ENCODE measurements at regions not wholly inside any gene's neighbourhood (a gene's known extent, or its start where the extent isn't known, plus 50 kb on each side); places are given as distances from the start of the nearest gene placed in this dataset.
"Not testable (repeated sequence)": the region's sequence is repeated elsewhere in the genome, so short reads cannot be mapped to it uniquely, and the experiment has no call there.

GRCh38 chr16:9014389-9014788 lies 50.7 kb upstream of the USP7 start:
- no peak for DNase-seq
- no peak overlapping the region for H3K4me3 Mint-ChIP-seq
- H3K9me3 Mint-ChIP-seq, result peaks cover 9% of the 10 kb centered on the region
- TF ChIP-seq CTCF (IDR thresholded peaks at IDR 0.05), result no peak
- H3K27ac Mint-ChIP-seq, result no peak overlapping the region
- H3K27me3 Mint-ChIP-seq (ENCODE audit: insufficient read depth), result peaks cover 4% of the 10 kb centered on the region; the same call in 1 of the 2 replicates
- peaks cover 9% of the 10 kb centered on the region for H3K4me1 Mint-ChIP-seq (ENCODE audit: low read depth)
- H3K36me3 Mint-ChIP-seq (ENCODE audit: low read depth), result peaks cover 6% of the 10 kb centered on the region

GRCh38 chr16:9015489-9015888 lies 51.8 kb upstream of the USP7 start:
- H3K27me3 Mint-ChIP-seq (ENCODE audit: insufficient read depth), result peaks cover 4% of the 10 kb centered on the region; the same call in 1 of the 2 replicates
- peaks cover 9% of the 10 kb centered on the region for H3K4me1 Mint-ChIP-seq (ENCODE audit: low read depth)
- H3K27ac Mint-ChIP-seq, result no peak overlapping the region
- H3K9me3 Mint-ChIP-seq, result peaks cover 9% of the 10 kb centered on the region
- no peak for DNase-seq
- peaks cover 6% of the 10 kb centered on the region for H3K36me3 Mint-ChIP-seq (ENCODE audit: low read depth)
- no peak overlapping the region for H3K4me3 Mint-ChIP-seq
- no peak for TF ChIP-seq CTCF (IDR thresholded peaks at IDR 0.05)

DNA sequence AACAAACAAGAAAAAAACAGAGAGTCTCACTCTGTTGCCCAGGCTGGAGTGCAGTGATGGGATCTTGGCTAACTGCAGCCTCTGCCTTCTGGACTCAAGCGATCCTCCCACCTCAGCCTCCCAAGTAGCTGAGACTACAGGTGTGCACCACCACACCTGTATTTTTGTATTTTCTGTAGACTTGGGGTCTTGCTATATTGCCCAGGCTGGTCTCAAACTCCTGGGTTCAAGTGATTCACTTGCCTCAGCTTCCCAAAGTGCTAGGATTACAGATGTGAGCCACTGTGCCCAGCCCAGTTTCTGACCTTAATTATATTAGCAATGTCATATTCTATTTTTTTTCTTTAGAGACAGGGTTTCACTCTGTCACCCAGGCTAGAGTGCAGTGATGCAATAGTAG lies 52.3 kb upstream of the USP7 start:
- not testable (repeated sequence) for H3K36me3 Mint-ChIP-seq (ENCODE audit: low read depth); H3K27ac Mint-ChIP-seq; H3K4me1 Mint-ChIP-seq (ENCODE audit: low read depth); H3K9me3 Mint-ChIP-seq; H3K27me3 Mint-ChIP-seq (ENCODE audit: insufficient read depth); H3K4me3 Mint-ChIP-seq; DNase-seq

DNA sequence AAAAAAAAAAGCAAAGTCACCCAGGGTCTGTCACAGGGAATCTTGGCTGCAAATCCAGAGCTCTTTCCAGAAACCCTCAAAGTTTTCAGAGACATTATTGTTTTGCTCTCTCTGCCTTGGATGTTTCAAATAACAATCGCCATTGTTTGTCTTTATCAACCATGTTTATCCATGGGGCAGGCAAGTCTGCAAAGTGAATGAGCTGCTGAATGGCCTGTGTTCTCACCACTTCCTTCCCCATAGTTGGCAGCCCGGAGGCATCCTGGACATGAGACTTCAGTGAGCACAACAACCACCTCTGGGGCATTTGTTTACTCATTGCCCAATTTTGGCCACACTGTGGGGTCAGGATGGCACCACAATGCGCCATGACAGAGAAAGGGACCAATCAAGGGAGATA lies 53.1 kb upstream of the USP7 start:
- no peak overlapping the region for H3K4me3 Mint-ChIP-seq
- TF ChIP-seq CTCF (IDR thresholded peaks at IDR 0.05), result no peak
- peaks cover 4% of the 10 kb centered on the region for H3K27me3 Mint-ChIP-seq (ENCODE audit: insufficient read depth)
- H3K36me3 Mint-ChIP-seq (ENCODE audit: low read depth), result peaks cover 6% of the 10 kb centered on the region
- H3K27ac Mint-ChIP-seq, result no peak overlapping the region
- H3K4me1 Mint-ChIP-seq (ENCODE audit: low read depth), result peaks cover 9% of the 10 kb centered on the region
- DNase-seq, result no peak
- H3K9me3 Mint-ChIP-seq, result peaks cover 9% of the 10 kb centered on the region

- Mint-ChIP-seq H3K4me3 (no peak overlapping the region), H3K9me3 (no peaks in the 10 kb centered on the region), H3K27me3 (ENCODE audit: insufficient read depth) (no peaks in the 10 kb centered on the region; the same call in 1 of the 2 replicates), H3K4me1 (ENCODE audit: low read depth) (no peaks in the 10 kb centered on the region), H3K27ac (no peak overlapping the region), H3K36me3 (ENCODE audit: low read depth) (no peaks in the 10 kb centered on the region)
- DNase-seq, result no peak
- TF ChIP-seq CTCF (IDR thresholded peaks at IDR 0.05), result no peak
Measured at GRCh38 chr16:9027070-9027799, 63.5 kb upstream of the USP7 start.

GRCh38 chr16:9028491-9028890 lies 63.0 kb upstream of the HAPSTR1 start:
- DNase-seq; H3K9me3 Mint-ChIP-seq; H3K4me1 Mint-ChIP-seq (ENCODE audit: low read depth); H3K27me3 Mint-ChIP-seq (ENCODE audit: insufficient read depth); H3K27ac Mint-ChIP-seq; H3K4me3 Mint-ChIP-seq; H3K36me3 Mint-ChIP-seq (ENCODE audit: low read depth): not testable (repeated sequence)
